RPMI8226 (cell line): ENCODE measurements at regions not wholly inside any gene's neighbourhood (a gene's known extent, or its start where the extent isn't known, plus 50 kb on each side); places are given as distances from the start of the nearest gene placed in this dataset.

ENCODE experiments used
- DNase-seq: peaks from one replicate; pipeline ENCODE4 v3.0.0-alpha.2; 2015

DNA sequence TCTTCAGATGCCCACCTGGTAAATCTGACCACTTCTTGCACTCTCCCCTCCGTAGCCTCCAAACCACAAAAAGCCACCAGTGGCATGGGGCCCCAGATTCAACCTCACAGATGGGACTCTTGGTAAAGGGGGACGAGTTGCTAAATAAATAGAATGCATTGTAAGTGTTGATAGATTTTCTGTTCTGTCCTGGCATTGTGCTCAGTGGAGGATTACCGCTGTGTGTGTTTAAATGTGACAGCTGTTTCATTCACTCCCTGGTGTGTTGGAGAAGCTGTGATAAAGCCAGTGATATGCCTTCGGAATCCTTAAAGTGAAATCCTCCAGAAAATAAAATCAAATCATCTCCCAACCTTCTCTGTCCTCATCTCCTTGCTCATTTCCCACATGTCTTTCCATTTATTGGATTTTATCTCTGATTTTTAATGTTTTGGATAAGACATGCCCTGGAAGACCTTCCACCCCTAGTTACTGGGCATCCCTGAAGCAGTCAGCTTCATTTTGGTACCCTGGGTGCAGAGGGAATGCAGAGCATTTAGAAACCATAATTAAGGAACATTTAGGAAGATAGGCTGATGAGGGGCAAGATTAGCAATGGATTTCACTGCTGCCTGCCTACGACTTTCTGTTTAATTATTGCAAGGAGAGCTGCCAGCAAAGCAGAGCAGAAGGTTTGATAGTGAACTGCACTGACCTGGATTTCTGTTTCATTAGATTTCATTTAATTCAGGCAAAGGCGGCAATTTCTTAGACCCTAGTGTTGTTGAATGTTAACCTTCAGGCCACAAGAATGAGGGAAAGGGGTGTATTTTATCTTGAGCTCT is 460.9 kb upstream of the KIRREL3 start:
- no peak for DNase-seq

GRCh38 chr11:127458561-127458960 is 458.0 kb upstream of the KIRREL3 start:
- DNase-seq: no peak

GRCh38 chr11:127454856-127455255 is 454.3 kb upstream of the KIRREL3 start:
- no peak for DNase-seq

- DNase-seq: no peak
Observed at GRCh38 chr11:127452533-127452932, 452.0 kb upstream of the KIRREL3 start.

GRCh38 chr11:127451861-127452260 is 451.3 kb upstream of the KIRREL3 start:
- no peak for DNase-seq

DNA sequence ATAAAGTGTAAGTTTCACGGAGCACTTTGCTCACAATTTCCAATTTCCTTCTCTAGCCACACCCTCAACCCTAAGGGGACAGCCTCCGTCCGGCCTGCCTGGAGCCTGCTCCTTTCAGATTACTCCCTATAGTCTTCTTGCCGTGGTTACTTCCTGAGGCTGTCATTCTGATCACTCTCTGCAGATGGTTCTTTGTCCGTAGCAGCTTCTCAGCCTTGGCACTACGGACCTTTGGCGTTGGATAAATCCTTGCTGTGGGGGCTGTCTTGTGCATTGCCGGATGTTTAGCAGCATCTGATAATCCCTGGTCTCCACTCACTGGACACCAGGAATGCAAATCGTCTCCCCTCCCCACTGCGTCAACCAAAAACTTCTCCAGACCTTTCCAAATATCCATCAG is 447.5 kb upstream of the KIRREL3 start:
- no peak for DNase-seq

DNA sequence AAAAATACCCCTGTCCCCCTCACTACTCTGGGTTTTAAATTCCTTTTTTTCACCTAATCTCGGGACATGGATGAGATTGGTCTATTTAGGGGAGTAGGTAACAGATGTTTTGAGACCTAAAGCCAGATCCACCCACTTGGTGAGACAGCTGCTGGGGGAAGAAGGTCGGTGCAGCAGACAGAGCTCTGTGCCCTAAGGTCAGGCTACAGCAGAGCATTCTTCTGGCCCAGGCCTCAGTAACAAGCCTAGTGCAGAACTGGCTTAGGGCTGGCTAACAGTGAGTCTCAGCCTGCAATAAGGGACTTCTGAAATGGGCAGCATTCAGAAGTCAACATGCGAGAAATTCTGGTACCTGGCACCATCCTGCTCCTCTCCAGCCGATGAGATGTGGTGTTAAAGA is 444.9 kb upstream of the KIRREL3 start:
- DNase-seq: no peak

- no peak for DNase-seq
Observed at GRCh38 chr11:127443297-127443696, 442.7 kb upstream of the KIRREL3 start.

- DNase-seq: no peak
Observed at GRCh38 chr11:127440616-127441015, 440.0 kb upstream of the KIRREL3 start.

DNA sequence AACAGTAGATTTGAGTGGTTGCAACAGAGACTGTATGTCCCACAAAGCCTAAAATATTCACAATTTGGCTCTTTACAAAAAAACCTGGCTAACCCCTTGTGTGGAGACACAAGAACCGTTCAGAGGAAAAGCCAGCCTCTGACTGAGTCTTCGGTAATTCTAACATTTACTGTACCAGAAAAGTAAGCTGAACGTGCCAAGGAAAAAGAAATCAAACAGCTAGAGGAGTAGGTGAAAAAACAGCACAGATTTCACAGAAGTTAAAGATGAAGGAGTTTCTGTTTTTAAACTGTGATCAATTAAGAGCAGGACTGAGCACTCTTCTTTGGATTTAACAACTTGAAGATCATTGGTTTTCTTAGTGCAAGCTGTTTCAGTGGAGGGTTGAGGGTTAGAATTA is 424.7 kb upstream of the KIRREL3 start:
- DNase-seq: no peak

GRCh38 chr11:127424661-127425060 is 424.1 kb upstream of the KIRREL3 start:
- no peak for DNase-seq

GRCh38 chr11:127420139-127420538 is 419.6 kb upstream of the KIRREL3 start:
- no peak for DNase-seq

- DNase-seq: no peak
Observed at GRCh38 chr11:127412722-127413380, 412.3 kb upstream of the KIRREL3 start.

- no peak for DNase-seq
Observed at GRCh38 chr11:127412234-127412633, 411.7 kb upstream of the KIRREL3 start.

GRCh38 chr11:127411283-127411682 is 410.7 kb upstream of the KIRREL3 start:
- no peak for DNase-seq

DNA sequence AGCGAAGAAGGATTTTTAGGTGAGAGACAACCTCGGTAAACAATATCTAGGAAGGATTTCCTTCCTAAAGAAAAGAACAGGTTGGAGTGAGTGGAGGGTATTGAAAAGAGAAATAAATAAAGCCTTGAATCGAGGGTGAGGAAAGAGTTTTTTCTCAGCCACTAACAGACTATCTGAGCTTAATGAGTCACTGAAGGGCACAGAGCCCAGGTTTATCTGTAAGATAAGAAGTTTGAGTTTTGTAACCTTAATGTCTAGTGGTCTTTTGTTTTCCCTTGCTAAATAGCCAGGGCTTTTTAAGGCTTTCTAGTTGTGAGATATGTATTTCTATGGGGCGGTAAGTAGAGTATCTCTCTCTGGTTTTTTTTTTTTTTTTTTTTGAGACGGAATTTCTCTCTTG is 394.5 kb upstream of the KIRREL3 start:
- no peak for DNase-seq

DNA sequence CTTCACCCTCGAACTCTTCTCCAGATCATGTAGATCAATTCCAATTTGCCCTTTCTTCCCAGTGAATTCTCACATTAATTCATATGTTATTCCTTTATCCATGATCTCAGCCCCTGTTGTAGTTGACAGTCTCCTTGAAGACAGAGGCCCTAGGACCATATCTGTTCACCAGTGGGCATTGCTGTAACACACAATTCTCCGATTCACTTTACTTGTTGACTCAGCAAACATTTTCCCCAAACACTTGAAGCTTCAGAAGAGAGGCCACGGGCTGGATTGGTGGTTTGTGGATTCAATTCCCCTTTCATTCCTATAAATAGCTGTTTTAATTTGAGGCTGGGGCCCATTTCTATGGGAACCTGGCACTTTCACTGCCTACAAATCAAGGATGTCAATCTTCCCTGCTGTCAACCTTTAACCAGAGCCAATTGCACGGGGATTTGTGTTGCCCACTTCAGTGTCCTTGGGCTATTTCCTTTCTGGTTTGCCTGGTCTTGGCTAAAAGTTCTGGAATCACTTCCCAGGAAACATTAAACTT is 393.0 kb upstream of the KIRREL3 start:
- no peak for DNase-seq

DNA sequence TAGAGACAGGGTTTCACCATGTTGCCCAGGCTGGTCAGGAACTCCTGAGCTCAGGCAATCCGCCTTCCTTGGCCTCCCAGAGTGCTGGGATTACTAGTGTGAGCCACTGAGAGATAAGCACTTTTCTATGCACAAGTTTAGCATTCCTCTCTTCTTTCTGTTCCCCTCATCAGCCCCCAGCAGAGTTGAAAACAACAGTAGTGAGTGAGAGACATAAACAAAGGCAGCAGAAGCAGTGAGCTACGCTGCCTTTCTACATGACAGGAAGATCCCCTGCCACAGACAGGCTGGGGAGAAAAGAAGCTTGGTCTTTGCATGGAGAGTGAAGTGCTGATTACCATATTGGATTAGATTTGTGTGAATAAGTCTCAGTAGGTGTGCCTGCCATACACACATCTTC is 392.0 kb upstream of the KIRREL3 start:
- DNase-seq: no peak

- no peak for DNase-seq
Observed at GRCh38 chr11:127390465-127390864, 389.9 kb upstream of the KIRREL3 start.

GRCh38 chr11:127385071-127385470 is 384.5 kb upstream of the KIRREL3 start:
- no peak for DNase-seq

DNA sequence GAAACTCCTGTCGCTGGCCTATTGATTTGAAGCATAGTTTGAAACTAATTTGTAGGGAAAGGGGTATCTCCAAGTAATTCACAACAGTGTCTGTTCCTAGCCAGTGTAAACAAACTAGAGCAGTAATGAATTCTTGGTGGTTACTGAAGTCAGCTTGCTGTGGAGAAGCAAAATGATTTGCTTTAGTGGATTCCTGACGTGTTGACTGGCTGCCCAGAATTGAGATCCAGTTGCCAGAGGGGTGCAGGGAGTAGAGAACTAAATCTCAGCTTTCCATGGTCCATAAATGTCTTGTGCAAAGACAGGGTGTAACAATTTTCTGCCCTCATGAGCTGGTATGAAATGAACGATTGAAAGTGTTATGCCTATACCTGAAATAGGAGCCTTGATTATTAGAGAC is 382.5 kb upstream of the KIRREL3 start:
- no peak for DNase-seq

DNA sequence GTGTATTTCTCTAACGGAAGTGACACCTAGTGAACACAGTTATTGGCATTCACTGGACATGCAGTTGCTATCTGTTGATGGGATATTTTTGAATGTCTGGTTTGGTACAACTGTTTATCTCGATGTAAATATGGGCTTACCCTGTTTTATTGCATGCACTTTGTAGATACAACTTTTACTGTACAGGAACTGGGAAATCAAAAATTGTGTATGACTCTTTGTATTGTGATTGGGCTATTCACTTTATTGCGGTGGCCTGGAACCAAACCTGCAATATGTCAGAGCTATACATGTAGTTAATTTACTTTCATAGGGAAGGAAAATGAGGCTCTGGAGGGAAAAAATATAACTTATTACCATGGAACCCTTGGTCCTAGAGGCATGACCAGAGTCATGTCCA is 380.7 kb upstream of the KIRREL3 start:
- DNase-seq: no peak

- no peak for DNase-seq
Observed at GRCh38 chr11:127379686-127380085, 379.1 kb upstream of the KIRREL3 start.

GRCh38 chr11:127376301-127376700 is 375.7 kb upstream of the KIRREL3 start:
- DNase-seq: no peak
